ENCODE measurements at regions not wholly inside any gene's neighbourhood (a gene's known extent, or its start where the extent isn't known, plus 50 kb on each side); places are given as distances from the start of the nearest gene placed in this dataset.

GRCh38 chr2:238690511-238690910, 157.4 kb upstream of the TWIST2 start:
- no peak for DNase-seq (ENCODE audit: extremely low spot score)
- ChIA-PET POLR2A (no interaction called here), CTCF (no interaction called here)
- TF ChIP-seq FOXM1 (IDR thresholded peaks at IDR 0.05; ENCODE audit: borderline replicate concordance): no peak
- TF ChIP-seq ZNF384 (IDR thresholded peaks at IDR 0.05): no peak
- no peak for TF ChIP-seq TARDBP (IDR thresholded peaks at IDR 0.05)

DNA sequence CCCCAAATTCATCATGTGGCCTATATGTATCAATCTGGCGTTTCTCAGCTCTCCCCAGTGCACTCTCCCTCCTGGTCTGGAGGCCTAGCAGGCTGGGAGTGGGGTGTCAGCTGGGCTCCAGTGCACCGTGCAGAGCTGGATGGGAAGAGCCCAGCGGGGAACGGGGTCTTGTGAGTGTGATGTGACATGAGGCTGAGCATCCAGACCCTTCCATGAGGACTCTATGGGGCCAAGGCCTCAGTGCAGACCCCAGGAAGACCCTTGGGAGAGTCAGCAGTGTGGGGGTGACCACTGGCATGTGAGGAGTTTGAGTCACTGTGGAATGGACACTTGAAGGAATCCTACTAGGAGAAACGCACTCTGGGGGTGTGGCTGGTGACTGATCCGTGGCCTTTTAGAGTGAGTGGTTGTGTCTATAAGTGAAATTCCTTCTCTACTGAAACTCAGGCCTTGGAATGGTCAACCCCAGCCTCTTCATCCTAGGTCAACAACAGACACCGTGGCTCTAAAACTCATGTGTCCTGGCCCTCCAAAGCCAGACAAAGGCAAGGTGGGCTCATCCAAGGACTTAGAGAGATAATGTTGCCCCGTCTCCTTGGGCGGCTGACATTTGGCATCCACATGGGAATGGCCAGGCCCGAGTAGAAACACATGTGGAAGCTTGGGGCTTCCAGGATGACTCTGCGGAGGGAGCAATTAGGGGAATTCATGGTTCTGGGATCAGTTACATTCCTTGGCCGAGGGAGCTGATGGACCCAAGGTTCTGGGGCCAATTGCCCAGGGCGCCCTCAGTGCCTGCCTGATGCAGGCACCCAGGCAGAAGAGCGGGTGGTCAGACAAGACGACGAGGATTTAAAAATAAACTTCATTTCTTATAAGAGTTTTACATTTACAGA, 156.0 kb upstream of the TWIST2 start:
- no peak for TF ChIP-seq ELF4 (IDR thresholded peaks at IDR 0.05)
- no peak for TF ChIP-seq LEF1 (IDR thresholded peaks at IDR 0.05; ENCODE audit: borderline replicate concordance)
- TF ChIP-seq TARDBP (IDR thresholded peaks at IDR 0.05): no peak
- TF ChIP-seq SP1 (IDR thresholded peaks at IDR 0.05): no peak
- no peak for TF ChIP-seq SUZ12 (IDR thresholded peaks at IDR 0.05)
- DNase-seq (ENCODE audit: extremely low spot score): no peak
- ChIA-PET POLR2A (no interaction called here), CTCF (no interaction called here)

- ChIA-PET CTCF (no interaction called here), POLR2A (no interaction called here)
- TF ChIP-seq L3MBTL2 (conservative IDR thresholded peaks at IDR 0.05) (no peak), ARNT (IDR thresholded peaks at IDR 0.05) (no peak), TARDBP (IDR thresholded peaks at IDR 0.05) (no peak), HDGF (IDR thresholded peaks at IDR 0.05; ENCODE audit: borderline replicate concordance) (no peak), LEF1 (IDR thresholded peaks at IDR 0.05; ENCODE audit: borderline replicate concordance) (no peak), ZNF384 (IDR thresholded peaks at IDR 0.05) (no peak), FOXK2 (IDR thresholded peaks at IDR 0.05) (no peak), NFRKB (IDR thresholded peaks at IDR 0.05) (no peak), ELF4 (IDR thresholded peaks at IDR 0.05) (no peak)
- TF ChIP-seq, protein P1, sequence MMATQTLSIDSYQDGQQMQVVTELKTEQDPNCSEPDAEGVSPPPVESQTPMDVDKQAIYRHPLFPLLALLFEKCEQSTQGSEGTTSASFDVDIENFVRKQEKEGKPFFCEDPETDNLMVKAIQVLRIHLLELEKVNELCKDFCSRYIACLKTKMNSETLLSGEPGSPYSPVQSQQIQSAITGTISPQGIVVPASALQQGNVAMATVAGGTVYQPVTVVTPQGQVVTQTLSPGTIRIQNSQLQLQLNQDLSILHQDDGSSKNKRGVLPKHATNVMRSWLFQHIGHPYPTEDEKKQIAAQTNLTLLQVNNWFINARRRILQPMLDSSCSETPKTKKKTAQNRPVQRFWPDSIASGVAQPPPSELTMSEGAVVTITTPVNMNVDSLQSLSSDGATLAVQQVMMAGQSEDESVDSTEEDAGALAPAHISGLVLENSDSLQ (IDR thresholded peaks at IDR 0.05): no peak
- DNase-seq (ENCODE audit: extremely low spot score): no peak
Observed at GRCh38 chr2:238692562-238692961, 155.3 kb upstream of the TWIST2 start.

- POLR2A ChIA-PET: no interaction called here
- CTCF ChIA-PET: no interaction called here
- DNase-seq (ENCODE audit: extremely low spot score): no peak
- TF ChIP-seq TARDBP (IDR thresholded peaks at IDR 0.05) (no peak), BHLHE40 (IDR thresholded peaks at IDR 0.05; ENCODE audit: borderline replicate concordance) (no peak), FOXA1 (IDR thresholded peaks at IDR 0.05) (no peak), LEF1 (IDR thresholded peaks at IDR 0.05; ENCODE audit: borderline replicate concordance) (no peak), ELF4 (IDR thresholded peaks at IDR 0.05) (no peak), FOXK2 (IDR thresholded peaks at IDR 0.05) (no peak), HDGF (IDR thresholded peaks at IDR 0.05; ENCODE audit: borderline replicate concordance) (no peak), ARNT (IDR thresholded peaks at IDR 0.05) (no peak), CTBP1 (IDR thresholded peaks at IDR 0.05; ENCODE audit: borderline replicate concordance) (no peak), FOXM1 (IDR thresholded peaks at IDR 0.05; ENCODE audit: borderline replicate concordance) (no peak), NFRKB (IDR thresholded peaks at IDR 0.05) (no peak), ZNF384 (IDR thresholded peaks at IDR 0.05) (no peak), SUZ12 (IDR thresholded peaks at IDR 0.05) (no peak), SP1 (IDR thresholded peaks at IDR 0.05) (no peak), L3MBTL2 (conservative IDR thresholded peaks at IDR 0.05) (no peak)
- TF ChIP-seq, protein P1 (IDR thresholded peaks at IDR 0.05): no peak
Observed at GRCh38 chr2:238693337-238694093, 154.4 kb upstream of the TWIST2 start.

GRCh38 chr2:238694136-238694755, 153.6 kb upstream of the TWIST2 start:
- TF ChIP-seq ELF4 (IDR thresholded peaks at IDR 0.05) (no peak), ZNF384 (IDR thresholded peaks at IDR 0.05) (no peak)
- CTCF ChIA-PET: no interaction called here
- POLR2A ChIA-PET: no interaction called here
- no peak for DNase-seq (ENCODE audit: extremely low spot score)

DNA sequence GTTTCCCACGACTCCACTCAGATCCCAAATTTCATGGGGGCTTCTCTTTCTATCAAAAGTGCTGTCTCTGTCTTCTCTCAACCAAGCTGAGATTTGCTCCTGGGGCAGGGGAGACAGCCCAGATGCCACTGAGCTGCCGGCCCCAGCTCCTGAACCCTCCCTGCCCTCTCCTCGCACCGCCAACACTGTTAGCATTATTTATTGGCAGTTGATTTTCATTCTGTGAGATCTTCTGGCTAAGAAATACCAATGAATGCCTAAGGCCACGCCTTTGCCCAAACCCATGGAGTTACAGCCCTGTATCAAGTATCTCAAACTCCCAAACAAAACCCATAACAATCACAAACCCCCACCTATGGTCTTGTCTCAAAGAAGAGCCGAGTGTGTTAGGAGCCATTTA, 153.0 kb upstream of the TWIST2 start:
- no peak for DNase-seq (ENCODE audit: extremely low spot score)
- ChIA-PET POLR2A (no interaction called here), CTCF (no interaction called here)
- TF ChIP-seq LEF1 (IDR thresholded peaks at IDR 0.05; ENCODE audit: borderline replicate concordance) (no peak), SP1 (IDR thresholded peaks at IDR 0.05) (no peak), TARDBP (IDR thresholded peaks at IDR 0.05) (no peak), NFRKB (IDR thresholded peaks at IDR 0.05) (no peak)

DNA sequence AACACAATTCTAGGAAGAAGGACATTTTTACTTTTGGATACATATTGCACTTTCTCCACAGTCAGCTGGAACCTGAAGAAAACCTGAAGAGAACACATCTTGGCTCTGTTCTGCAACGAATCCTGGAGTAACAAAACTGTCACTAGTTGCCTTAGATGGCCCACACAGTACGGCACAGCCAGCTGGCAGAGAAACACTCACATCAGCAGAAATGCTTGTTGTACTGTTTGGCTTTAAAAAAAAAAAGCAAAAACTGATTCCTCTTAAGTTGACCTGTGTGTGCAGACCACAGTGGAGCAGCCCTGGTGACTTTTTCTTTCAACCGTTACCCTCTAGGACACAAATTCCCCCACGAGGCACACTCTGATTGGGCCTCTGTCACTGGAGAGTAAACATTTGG, 152.3 kb upstream of the TWIST2 start:
- DNase-seq (ENCODE audit: extremely low spot score): no peak
- CTCF ChIA-PET: interaction anchor here (0.7 kb wide), 1 partner anchor 250 kb away, joined by 4 read pairs; no protein-coding TSS in a partner anchor
- POLR2A ChIA-PET: no interaction called here
- TF ChIP-seq TARDBP (IDR thresholded peaks at IDR 0.05): no peak
